ENCODE measurements at regions not wholly inside any gene's neighbourhood (a gene's known extent, or its start where the extent isn't known, plus 50 kb on each side); places are given as distances from the start of the nearest gene placed in this dataset.

- TF ChIP-seq POLR2A (IDR thresholded peaks at IDR 0.05) (no peak), CTCF (IDR thresholded peaks at IDR 0.05) (no peak), EP300 (IDR thresholded peaks at IDR 0.05) (no peak)
These were observed 144.9 kb upstream of the HAAO start for GRCh38 chr2:42937171-42937875.

Measured in tibial nerve (tissue), 4 donors.